Right ventricle myocardium superior (tissue), 1 donor: ENCODE measurements at regions not wholly inside any gene's neighbourhood (a gene's known extent, or its start where the extent isn't known, plus 50 kb on each side); places are given as distances from the start of the nearest gene placed in this dataset.

Experiments
- ATAC-seq: fragments of 200-7000 bp; cut with Tn5 transposase; one replicate; pipeline ENCODE4 v1.9.1; 2020; ENCODE audit warnings: mild to moderate bottlenecking; ENCODE audit not compliant: poor library complexity
- DNase-seq: peaks from one replicate; pipeline ENCODE4 v3.0.0-alpha.2; 2020
- intact Hi-C: fragments of 100-400 bp; cut with DNase I; formaldehyde crosslinking; loops from one replicate; pipeline ENCODE4 v1.11.2; 2022
- donor health status: DM: no; HTN: yes; CAD: no; lungs with severe emphysema.

DNA sequence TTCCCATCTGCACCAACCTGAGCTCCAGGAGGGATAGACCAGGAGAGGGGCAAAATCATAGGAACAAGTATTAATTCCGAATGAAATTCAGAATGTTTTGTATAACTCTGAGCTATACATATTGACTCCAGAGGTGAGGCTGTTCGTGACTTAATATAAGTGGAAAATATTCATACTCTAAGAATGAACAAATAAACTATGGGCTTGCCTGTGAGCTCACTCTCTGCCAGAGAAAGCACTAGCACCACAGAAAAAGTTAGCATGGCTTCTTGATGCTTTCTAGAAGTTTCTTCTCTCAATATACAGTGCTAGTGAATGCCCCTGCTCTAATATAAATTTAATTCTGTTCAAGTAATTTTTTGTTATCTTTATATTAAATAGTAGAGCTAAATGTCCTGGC is 1536.4 kb upstream of the FLRT2 start:
- intact Hi-C loops: no loop called here
- ATAC-seq: no peak
- no peak for DNase-seq

DNA sequence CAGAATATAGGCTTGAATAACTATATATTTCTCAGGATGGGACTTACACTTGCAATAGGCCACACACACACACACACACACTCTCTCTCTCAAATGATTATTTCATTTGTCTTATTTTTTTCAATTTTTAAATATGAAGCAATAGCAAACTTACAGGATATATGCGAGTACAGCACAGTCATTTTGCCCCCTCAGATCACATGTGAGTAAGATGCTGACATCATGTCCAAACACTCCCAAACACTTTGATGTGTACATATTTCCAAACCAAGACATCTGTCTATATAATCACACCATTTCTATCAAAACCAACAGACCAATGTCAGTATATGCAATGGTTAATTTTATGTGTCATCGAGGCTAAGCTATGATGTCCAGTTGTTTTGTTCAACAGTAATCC is 1535.9 kb upstream of the FLRT2 start:
- ATAC-seq (no peak), DNase-seq (no peak)
- intact Hi-C loops: no loop called here

- DNase-seq: no peak
- no peak for ATAC-seq
- intact Hi-C loops: no loop called here
These were observed 1528.9 kb upstream of the FLRT2 start for GRCh38 chr14:84001023-84001422.

DNA sequence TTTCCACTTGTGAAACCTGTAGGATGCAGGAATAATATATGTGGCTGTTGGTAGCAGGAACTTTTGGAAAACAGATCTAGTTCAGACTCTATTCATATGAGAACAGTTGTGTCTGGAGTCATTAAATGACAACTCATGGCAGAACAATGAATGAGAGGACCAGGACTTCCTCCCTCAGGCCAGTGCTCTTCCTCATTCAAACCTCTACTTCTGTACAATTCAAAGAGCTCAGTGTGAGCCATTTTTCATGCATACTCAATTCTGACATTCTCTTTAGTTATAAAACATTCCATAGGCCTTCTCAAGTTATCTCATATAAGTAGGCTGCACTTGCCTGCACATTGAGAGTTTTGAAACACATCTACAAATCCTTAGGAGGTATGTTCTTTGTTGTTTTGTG is 1526.6 kb upstream of the FLRT2 start:
- no peak for ATAC-seq
- intact Hi-C loops: no loop called here

GRCh38 chr14:84006643-84007155 is 1523.2 kb upstream of the FLRT2 start:
- intact Hi-C loops: no loop called here
- DNase-seq (no peak), ATAC-seq (peak; percentile 31)

More for the DNA sequence above, 1526.6 kb upstream of the FLRT2 start:
- no peak for DNase-seq

DNA sequence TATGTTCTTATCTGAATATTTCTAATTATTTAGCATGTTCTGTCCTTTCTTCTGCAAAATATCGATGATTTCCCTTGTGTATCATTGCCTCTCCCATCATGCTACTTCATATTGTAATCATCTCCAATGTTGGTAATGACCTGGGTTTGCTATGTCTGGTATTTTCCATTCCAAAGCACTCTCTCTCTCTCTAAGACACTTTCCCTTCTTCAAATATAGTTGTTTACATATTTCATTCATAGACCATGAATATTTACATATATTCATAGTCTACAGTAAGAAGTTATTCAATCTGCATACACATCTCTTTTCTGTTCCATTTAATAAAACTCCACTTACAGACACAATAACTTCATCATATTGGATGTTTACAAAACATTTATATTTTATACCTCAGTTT is 1516.5 kb upstream of the FLRT2 start:
- intact Hi-C loops: no loop called here

DNA sequence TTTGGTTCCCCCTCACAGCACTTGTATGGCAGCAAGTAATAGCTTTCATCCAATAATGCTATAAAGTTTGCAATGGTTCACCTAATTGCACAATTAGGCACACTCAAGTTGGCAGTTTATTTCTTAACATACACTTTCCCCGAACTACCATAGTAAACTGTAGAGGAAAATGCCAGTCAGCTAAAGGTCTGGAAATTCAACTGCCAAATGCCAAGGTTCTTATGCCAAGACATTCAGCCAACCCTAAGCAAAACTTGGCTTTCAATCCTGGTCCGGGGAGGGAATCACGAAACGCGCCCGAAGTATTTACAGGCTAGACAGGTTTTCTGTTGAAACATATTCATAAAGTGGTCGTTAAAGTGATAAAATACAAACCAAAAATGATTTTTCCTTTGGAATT is 1512.4 kb upstream of the FLRT2 start:
- DNase-seq (no peak), ATAC-seq (peak; percentile 84)
- intact Hi-C loops: no loop called here

More for the DNA sequence above, 1516.5 kb upstream of the FLRT2 start:
- ATAC-seq (no peak), DNase-seq (no peak)

DNA sequence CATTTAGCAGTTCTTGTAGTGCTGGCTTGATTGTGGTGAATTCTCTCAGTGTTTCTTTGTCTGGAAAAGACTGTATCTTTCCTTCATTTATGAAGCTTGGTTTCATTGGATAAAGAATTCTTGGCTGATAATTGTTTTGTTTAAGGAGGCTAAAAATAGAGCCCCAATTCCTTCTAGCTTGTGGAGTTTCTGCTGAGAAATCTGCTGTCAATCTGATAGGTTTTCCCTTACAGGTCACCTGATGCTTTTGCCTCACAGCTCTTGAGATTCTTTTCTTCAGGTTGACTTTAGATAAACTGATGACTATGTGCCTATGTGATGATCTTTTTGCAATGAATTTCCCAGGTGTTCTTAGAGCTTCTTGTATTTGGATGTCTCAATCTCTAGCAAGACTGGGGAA is 1508.5 kb upstream of the FLRT2 start:
- DNase-seq (no peak), ATAC-seq (no peak)
- intact Hi-C loops: no loop called here

DNA sequence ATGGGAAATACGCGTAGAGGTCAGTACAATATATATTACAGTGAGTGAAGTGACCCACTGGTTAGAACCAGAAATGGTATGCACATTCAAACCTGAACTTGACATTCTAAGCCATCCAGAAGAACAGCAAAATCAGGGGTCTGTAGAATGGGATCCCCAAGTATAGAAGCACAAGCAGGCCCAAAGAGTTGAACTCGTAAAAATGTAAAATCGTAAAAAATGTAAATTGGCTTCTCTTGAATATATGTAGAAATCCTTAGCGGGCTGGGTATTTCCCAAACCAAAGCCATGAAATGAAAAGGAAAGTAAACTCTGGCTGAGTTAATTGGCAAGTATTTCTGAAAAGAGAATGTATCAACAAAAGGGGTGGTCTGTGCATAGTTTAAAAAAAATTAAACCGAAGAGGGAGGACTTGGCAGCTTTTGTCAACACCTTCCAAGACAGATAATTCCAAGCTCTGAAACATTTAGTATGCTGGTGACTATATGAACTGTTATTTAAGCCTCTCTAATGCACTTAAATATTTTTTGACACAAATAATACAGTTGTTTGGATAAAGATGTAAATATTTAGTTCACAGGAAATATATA is 1505.6 kb upstream of the FLRT2 start:
- intact Hi-C loops: no loop called here
- ATAC-seq: no peak
- no peak for DNase-seq

- ATAC-seq (peak; percentile 77), DNase-seq (peak; percentile 74)
- intact Hi-C loops: no loop called here
These were observed 1504.6 kb upstream of the FLRT2 start for GRCh38 chr14:84025106-84026012.

GRCh38 chr14:84027351-84027750 is 1502.6 kb upstream of the FLRT2 start:
- ATAC-seq (no peak), DNase-seq (no peak)
- intact Hi-C loops: no loop called here

- DNase-seq: no peak
- no peak for ATAC-seq
- intact Hi-C loops: no loop called here
These were observed 1501.8 kb upstream of the FLRT2 start for GRCh38 chr14:84028080-84028604.

DNA sequence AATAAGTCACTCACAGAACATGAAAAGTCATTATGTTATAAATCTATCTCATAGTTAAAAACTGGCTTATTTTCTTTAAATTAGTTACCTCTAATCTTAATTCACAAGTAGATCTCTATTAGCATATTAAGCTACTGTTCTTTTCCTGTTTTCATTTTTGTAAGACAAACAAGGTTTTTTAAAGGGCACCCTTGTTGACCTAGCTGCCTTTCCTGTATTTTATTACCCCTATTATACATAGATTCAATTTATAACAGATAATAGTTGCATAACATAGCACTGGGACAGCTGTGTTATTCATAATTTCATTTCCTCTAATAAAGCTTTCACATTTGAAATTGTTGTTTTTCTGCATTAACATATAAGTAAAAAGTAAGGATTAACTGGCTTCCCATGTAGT is 1500.7 kb upstream of the FLRT2 start:
- ATAC-seq: no peak

DNA sequence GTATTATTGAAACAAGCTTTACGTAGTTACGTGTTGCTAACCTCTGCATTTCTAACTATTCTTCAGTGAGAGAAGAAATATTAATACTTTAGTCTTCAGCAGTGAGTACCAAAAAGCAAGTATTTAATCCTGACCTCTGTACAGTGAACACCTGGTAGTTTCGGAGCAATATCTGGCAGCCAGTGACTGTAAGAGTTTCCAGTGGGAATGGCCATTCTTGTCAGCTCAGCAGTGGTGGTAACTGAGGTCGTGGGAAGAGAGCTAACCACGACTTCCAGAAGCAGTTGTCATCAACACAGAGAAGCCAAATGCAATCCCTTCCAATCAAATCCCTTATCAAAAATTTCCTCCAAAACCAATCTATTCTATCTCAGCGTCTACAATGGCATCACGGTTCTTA is 1500.2 kb upstream of the FLRT2 start:
- DNase-seq (no peak), ATAC-seq (no peak)
- intact Hi-C loops: no loop called here

More for the DNA sequence above, 1500.7 kb upstream of the FLRT2 start:
- DNase-seq: no peak
- intact Hi-C loops: no loop called here

DNA sequence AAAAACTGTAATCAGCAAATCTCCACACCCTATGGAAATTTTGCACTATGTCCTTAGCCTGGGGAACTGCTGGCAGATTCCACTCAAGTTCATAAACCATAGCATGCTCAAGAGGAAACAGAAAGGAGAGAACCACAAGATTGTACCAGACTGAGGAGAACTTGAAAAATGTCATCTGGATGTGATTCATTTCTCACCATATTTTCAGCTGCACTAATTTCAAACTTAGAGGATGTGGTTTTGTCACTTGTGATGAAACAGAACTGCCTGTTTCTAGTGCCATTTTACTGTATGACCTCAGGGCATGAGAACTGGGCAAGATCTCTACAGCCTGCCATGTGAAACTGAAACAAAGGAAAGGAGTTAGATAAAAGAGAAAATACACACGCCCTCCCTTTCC is 1493.1 kb upstream of the FLRT2 start:
- no peak for DNase-seq
- no peak for ATAC-seq
- intact Hi-C loops: no loop called here

DNA sequence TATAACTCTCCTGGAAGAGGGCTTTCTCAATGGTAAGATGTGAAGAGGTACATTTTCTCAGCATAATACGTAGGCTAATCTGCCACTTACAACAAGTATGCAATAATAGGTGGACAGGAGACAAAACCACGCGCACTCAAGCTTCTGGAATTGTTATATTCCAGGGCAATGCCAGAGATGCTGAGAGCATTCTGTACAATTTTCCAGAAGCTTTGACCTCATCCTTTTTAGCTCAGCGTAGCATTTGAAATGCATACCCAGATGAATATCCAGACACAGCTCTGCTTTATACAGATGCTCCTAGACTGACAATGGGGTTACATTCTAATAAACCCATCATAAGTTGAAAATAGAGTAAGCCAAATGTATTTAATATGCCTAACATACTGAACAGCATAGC is 1492.4 kb upstream of the FLRT2 start:
- ATAC-seq: no peak
- intact Hi-C loops: no loop called here
- no peak for DNase-seq

DNA sequence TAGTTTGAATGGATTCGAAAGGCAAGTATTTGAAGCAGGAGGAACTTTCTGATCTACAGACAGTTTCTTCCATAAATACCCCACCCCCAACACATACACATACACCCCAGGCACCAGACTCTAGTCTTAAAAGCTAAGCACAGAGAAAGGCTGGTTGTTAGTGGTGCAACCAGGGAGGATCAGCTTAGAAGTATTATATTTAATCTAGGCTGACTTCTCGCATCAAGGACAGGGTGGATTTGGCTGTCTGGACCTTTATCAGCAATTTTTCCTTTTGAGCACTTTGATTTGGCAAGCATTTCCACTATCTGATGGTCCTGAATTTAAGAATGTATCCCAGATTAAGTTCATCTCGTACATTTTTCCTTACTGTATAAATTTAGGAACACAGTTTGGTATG is 1489.8 kb upstream of the FLRT2 start:
- intact Hi-C loops: no loop called here
- DNase-seq (no peak), ATAC-seq (no peak)

DNA sequence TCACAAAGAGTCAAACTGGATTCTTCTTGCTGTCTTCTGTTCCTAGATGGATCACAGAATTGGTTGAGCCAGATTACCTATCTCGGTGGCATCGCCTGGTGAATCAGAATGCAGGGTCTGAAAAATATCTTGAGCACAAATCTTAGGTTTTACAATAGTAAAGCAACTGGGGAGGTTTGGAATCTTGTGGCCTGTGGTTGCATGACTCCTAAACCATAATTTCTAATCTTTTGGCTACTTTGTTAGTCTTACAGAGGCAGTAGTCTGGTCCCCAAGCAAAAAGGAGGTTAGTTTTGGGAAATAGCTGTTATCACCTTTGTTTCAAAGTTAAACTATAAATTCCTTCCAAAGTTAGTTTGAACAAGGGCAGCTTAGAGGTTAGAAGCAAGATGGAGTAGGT is 1488.5 kb upstream of the FLRT2 start:
- intact Hi-C loops: no loop called here
- DNase-seq (no peak), ATAC-seq (no peak)

GRCh38 chr14:84042992-84043391 is 1487.0 kb upstream of the FLRT2 start:
- intact Hi-C loops: no loop called here
- DNase-seq (no peak), ATAC-seq (peak; percentile 55)
